A172 (cell line): ENCODE measurements at regions not wholly inside any gene's neighbourhood (a gene's known extent, or its start where the extent isn't known, plus 50 kb on each side); places are given as distances from the start of the nearest gene placed in this dataset.

Experiments
- DNase-seq: peaks from one replicate; pipeline ENCODE4 v3.0.0-alpha.2; 2015; ENCODE audit warnings: low spot score

- DNase-seq: no peak
These were observed 280.2 kb downstream of the SHQ1 start for GRCh38 chr3:72568083-72568482.

GRCh38 chr3:72567474-72567873 lies 280.8 kb downstream of the SHQ1 start:
- no peak for DNase-seq

- no peak for DNase-seq
These were observed 282.7 kb downstream of the SHQ1 start for GRCh38 chr3:72565593-72565992.

GRCh38 chr3:72563690-72564370 lies 284.4 kb downstream of the SHQ1 start:
- DNase-seq: no peak

GRCh38 chr3:72560846-72561675 lies 287.2 kb downstream of the SHQ1 start:
- DNase-seq: no peak

GRCh38 chr3:72559385-72559784 lies 288.9 kb downstream of the SHQ1 start:
- DNase-seq: no peak

- DNase-seq: no peak
These were observed 290.2 kb downstream of the SHQ1 start for GRCh38 chr3:72558001-72558400.

GRCh38 chr3:72555714-72556113 lies 292.5 kb downstream of the SHQ1 start:
- DNase-seq: no peak

- DNase-seq: no peak
These were observed 293.6 kb downstream of the SHQ1 start for GRCh38 chr3:72554689-72555088.

- no peak for DNase-seq
These were observed 294.9 kb downstream of the SHQ1 start for GRCh38 chr3:72553298-72553697.

- no peak for DNase-seq
These were observed 297.5 kb downstream of the SHQ1 start for GRCh38 chr3:72550582-72551262.

- no peak for DNase-seq
These were observed 298.3 kb downstream of the SHQ1 start for GRCh38 chr3:72549761-72550581.

GRCh38 chr3:72548981-72549380 lies 299.3 kb downstream of the SHQ1 start:
- DNase-seq: no peak

- DNase-seq: no peak
These were observed 299.8 kb downstream of the SHQ1 start for GRCh38 chr3:72548461-72548860.

- no peak for DNase-seq
These were observed 301.1 kb downstream of the SHQ1 start for GRCh38 chr3:72547183-72547582.

GRCh38 chr3:72544239-72544638 lies 304.0 kb downstream of the SHQ1 start:
- DNase-seq: no peak

- no peak for DNase-seq
These were observed 305.0 kb downstream of the SHQ1 start for GRCh38 chr3:72543246-72543645.

- DNase-seq: no peak
These were observed 305.5 kb downstream of the SHQ1 start for GRCh38 chr3:72542781-72543180.

- no peak for DNase-seq
These were observed 308.4 kb downstream of the SHQ1 start for GRCh38 chr3:72539856-72540255.

GRCh38 chr3:72538070-72538745 lies 310.0 kb downstream of the SHQ1 start:
- no peak for DNase-seq

GRCh38 chr3:72537448-72537847 lies 310.8 kb downstream of the SHQ1 start:
- no peak for DNase-seq
